Adipose tissue (tissue), 3 donors: ENCODE measurements at regions not wholly inside any gene's neighbourhood (a gene's known extent, or its start where the extent isn't known, plus 50 kb on each side); places are given as distances from the start of the nearest gene placed in this dataset.

Experiments
- H3K27ac ChIP-seq: one replicate; pipeline ENCODE4 v1.5.1; 2013; ENCODE audit warnings: low read depth, low read length
- WGBS, 3 donors: extraction: QIAGEN DNeasy Blood & Tissue Kit; methylation state at CpG; one replicate each; pipeline ENCODE4 v1.1.7; 2013; 5-methylcytosine and 5-hydroxymethylcytosine counted together
- donor health status: healthy with polysubstance abuse.
- donor health status: Bipolar disorder and iron deficiency.
- donor health status: healthy.

DNA sequence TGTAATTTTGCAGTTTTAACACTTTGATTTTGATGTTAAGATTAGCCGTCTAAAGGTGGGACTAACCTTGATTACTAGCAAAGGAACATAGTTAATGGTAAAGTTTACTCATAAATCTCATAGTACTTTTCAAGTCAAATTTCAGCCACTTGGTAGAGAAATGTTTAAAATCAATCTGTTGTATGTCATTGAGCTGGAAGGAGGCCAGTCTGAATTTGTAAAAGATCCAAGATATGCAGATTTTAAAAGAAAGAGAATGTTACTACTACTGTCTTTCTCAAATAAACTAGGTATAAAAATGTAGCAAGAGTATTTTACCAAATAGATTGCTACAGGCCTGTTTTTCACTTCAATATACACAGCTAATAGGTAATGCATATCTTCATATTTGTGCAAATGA is 600.8 kb upstream of the SEL1L start:
- WGBS, 3 donors: 0% methylated on average over 1 of the region's 1 CpG

DNA sequence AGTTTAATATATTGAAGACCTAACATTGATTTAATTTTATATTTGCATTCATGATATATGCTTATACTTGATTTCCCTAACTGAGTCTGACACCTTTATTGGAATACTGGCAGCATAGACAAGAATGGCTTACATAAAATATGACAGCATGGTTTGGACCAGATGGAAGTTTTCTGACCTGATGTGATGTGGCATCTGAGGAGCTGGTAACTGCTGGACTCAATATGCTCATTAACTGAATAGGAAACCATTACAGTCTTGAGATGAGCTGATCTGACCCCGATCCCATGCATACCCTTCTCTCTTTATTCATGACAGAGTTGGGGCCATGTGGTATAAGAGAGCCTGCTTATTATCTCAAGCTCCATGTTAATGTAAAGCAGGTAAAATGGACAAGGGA is 604.8 kb upstream of the SEL1L start:
- 71 to 80% (median 77%) methylated on average over 1 of the region's 1 CpG for WGBS, 3 donors
- no peak overlapping the region for H3K27ac ChIP-seq

More for the DNA sequence above, 600.8 kb upstream of the SEL1L start:
- H3K27ac ChIP-seq: no peak overlapping the region

DNA sequence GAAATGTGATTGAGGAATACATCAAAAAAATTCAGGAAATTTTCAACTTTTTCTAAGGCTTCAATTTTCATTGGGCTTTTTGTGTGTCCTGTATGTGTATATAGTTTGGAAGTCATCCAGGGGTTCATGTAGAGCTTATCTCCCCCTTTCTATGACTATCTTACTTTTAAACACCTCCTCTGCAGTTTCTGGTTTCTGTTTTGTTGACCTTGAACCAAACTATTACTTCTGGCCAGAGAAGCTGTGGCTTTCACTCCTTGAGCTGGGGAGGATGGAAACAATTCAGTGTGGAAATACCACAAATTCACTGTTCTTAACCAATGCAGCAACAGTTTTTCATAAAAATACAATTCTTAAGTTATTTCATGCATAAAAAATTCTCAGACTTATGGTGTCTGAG is 613.2 kb upstream of the SEL1L start:
- H3K27ac ChIP-seq: no peak overlapping the region

- no peak overlapping the region for H3K27ac ChIP-seq
- 74 to 86% (median 77%) methylated on average over 4 of the region's 4 CpGs for WGBS, 3 donors
Observed at GRCh38 chr14:82153689-82154088, 620.0 kb upstream of the SEL1L start.

- no peak overlapping the region for H3K27ac ChIP-seq
- 90 to 98% (median 94%) methylated on average over 3 of the region's 3 CpGs for WGBS, 3 donors
Observed at GRCh38 chr14:82159624-82160023, 626.0 kb upstream of the SEL1L start.

- no peak overlapping the region for H3K27ac ChIP-seq
- WGBS, 3 donors: 63 to 75% (median 70%) methylated on average over 2 of the region's 2 CpGs
Observed at GRCh38 chr14:82180139-82180538, 646.5 kb upstream of the SEL1L start.

DNA sequence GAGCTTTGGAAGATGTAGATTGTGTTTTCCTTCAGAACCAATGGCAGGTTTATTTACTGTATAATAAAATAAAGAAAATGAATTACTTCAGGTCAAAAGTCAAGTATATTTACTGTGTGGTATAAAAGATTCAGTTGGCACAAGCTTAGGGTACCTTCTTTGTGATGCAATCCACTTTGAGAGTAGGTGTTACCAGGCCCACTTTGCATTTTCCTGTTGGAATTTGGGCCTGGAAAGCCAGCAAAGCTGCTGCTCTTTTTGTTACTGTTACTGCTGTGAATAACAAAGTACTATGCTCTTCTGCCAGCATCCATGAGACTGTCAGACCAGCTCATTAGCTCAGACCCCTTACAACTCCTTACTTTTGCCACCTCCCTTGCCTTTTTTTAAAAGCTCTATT is 649.0 kb upstream of the SEL1L start:
- H3K27ac ChIP-seq: no peak overlapping the region

GRCh38 chr14:82190742-82191141 is 657.1 kb upstream of the SEL1L start:
- no peak overlapping the region for H3K27ac ChIP-seq
- 38 to 64% (median 41%) methylated on average over 3 of the region's 3 CpGs for WGBS, 3 donors

- 42 to 88% (median 84%) methylated on average over 2 of the region's 2 CpGs for whole genome bisulfite sequencing, 3 donors
- H3K27ac ChIP-seq: no peak overlapping the region
Observed at GRCh38 chr14:82192387-82192786, 658.7 kb upstream of the SEL1L start.

- no peak overlapping the region for H3K27ac ChIP-seq
- WGBS, 3 donors: 14 to 37% (median 15%) methylated on average over 2 of the region's 2 CpGs
Observed at GRCh38 chr14:82223276-82223675, 689.6 kb upstream of the SEL1L start.

- H3K27ac ChIP-seq: no peak overlapping the region
- WGBS, 3 donors: 50 to 67% (median 64%) methylated on average over 3 of the region's 3 CpGs
Observed at GRCh38 chr14:82224610-82225009, 691.0 kb upstream of the SEL1L start.

DNA sequence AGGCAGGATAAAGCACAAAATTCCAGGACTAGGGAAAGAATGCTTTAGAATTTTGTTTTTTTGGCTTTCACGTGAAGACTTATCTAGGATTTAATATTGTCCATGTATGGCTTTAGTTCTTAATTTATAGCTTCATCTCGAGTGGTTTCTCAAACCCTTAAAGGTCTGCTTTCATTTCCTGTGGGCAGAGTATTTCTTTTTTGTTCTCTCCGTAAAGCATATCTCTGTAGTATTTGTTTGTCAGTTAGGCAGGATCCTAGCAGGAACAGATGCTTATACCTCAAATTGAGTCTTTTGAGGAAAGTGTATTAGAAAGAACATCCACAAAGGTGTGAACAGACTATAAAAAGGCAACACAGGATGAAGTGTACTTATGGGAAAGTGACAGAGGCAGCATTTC is 697.1 kb upstream of the SEL1L start:
- no peak overlapping the region for H3K27ac ChIP-seq
- WGBS, 3 donors: 11 to 36% (median 12%) methylated on average over 3 of the region's 3 CpGs

DNA sequence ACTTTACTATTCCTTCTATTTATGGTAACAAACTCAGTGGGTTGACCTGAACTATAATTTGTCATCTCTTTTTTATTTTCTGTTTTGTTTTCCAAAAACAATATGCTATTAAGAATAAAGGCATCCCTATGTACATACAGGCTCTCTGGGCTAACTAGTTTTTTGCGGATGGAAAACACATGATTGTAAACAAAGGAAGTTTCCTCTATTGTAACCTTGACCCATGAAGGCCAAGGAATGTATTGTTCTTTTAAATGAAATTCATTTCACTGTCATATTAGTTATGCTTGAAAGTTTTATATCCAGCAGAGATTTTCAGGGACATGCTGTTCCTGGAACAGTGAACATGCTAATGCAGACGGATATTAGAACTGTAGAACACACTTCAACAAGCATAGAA is 705.0 kb upstream of the SEL1L start:
- 52 to 56% (median 54%) methylated on average over 2 of the region's 2 CpGs for WGBS, 3 donors
- H3K27ac ChIP-seq: no peak overlapping the region

DNA sequence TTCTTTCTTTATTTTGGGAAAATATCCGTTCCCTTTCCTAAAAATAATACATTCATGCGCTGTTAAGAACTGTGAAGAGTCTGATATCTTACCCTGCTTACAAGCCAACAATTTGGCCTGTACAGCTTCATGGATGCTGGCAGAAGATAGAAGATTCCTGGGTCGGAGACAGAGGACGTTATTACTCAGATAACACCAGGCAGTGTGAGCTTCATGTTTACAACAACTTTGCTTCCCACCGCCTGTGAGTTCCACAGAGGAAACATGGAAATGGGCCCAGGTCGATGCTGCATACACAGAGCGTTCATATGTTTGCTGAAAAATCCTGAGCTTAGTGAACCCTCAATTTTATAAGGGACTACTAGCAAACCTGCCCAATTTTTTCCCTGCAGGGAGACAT is 705.6 kb upstream of the SEL1L start:
- no peak overlapping the region for H3K27ac ChIP-seq
- 51 to 63% (median 60%) methylated on average over 7 of the region's 7 CpGs for WGBS, 3 donors

- no peak overlapping the region for H3K27ac ChIP-seq
- 80 to 81% (median 81%) methylated on average over 4 of the region's 4 CpGs for WGBS, 3 donors
Observed at GRCh38 chr14:82244791-82245190, 711.1 kb upstream of the SEL1L start.

DNA sequence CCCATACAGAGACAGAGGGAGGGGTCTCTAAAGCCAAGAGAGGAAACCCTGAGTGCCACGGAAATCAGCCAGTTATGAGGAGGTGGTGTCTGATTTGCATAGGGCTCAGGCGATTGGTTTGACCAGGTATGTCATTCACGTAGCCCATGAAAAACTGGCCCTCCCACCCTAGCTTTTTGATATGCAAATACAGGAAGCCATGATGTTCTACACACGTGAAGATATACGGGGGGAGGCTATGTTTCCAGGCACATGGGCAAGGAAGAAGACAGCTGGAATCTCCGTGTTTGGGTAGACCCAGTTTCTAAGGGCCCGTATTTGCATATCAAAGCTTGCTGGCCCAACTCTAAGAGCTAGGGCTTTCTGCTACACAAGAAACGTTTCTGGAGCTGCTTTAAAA is 717.8 kb upstream of the SEL1L start:
- 81 to 83% (median 81%) methylated on average over 8 of the region's 8 CpGs for WGBS, 3 donors

GRCh38 chr14:82270286-82270685 is 736.6 kb upstream of the SEL1L start:
- no peak overlapping the region for H3K27ac ChIP-seq

More for the DNA sequence above, 717.8 kb upstream of the SEL1L start:
- H3K27ac ChIP-seq: no peak overlapping the region

DNA sequence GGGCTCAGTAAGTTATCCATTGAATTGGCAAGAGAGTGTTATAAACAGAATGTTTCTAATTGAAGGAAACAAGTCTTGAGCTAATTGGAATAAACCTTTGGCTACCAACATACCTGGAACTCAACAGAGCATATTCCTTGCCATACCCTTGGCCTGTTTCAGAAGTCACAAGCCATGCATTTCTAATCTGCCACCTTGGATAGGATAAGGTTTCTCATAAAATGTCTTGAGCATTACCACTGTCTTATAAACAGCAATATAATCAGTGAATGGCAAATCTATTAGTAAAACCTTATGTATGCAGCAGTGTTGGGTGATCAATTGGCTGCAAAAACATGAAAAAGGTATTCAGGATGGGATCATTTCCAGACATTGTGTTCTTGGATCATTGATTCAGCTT is 765.2 kb upstream of the SEL1L start:
- no peak overlapping the region for H3K27ac ChIP-seq

DNA sequence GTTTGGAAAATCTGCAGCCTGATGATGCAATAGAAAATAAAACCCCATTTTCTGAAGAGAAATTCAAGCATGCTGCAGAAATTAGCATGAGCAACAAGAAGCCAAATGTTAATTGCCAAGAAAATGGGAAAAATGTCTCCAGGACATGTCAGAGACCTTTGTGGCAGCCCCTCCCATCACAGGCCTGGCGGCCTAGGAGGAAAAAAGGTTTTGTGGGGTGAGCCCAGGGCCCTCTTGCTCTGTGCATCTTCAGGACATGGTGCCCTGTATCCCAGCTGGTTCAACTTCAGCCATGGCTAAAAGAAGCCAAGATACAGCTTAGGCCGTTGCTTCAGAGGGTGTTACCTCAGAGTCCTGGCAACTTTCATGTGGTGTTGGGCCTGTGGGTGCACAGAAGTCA is 775.5 kb upstream of the SEL1L start:
- WGBS, 3 donors: 74 to 88% (median 74%) methylated on average over 2 of the region's 2 CpGs
- no peak overlapping the region for H3K27ac ChIP-seq

DNA sequence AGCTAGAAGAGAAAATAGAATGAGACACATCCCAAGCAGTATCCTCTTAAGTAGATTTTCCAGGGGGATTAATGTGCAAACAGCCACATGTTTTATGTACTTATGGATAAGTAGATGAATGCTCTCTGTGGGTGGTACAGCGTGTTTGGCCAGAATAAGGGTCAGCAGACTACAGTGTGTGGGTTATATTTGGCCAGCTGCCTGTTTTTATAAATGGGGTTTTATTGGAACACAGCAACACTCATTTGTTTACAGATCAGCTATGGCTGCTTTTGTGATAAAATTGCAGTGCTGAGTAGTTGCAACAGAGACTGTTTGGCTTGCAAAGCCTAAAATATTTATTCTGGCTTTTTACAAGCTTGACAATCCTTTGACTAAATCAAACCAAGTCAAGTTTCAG is 780.2 kb upstream of the SEL1L start:
- H3K27ac ChIP-seq: no peak overlapping the region
- WGBS, 3 donors: 15 to 36% (median 24%) methylated on average over 1 of the region's 1 CpG

DNA sequence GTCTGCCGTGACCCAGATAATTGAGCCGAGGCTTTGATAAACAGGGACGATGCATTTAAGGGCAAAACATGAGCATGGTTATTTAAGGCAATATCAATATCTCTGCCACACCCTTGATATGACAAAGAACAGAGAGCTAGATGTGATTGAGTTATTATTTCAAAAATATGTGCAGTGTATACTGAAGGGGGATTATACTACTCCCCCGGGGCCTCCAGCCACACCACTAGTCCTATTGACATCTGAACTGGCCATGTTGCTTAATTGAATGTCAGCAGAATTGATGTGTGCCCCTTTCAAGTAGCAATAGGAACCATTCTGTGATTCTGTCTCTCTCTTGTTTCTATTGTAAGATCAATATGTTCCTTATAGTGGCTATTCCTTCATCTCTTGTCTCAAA is 794.8 kb upstream of the SEL1L start:
- 74 to 85% (median 81%) methylated on average over 4 of the region's 4 CpGs for WGBS, 3 donors

More for the DNA sequence above, 794.8 kb upstream of the SEL1L start:
- H3K27ac ChIP-seq: no peak overlapping the region
